D721Med (cell line): ENCODE measurements at regions not wholly inside any gene's neighbourhood (a gene's known extent, or its start where the extent isn't known, plus 50 kb on each side); places are given as distances from the start of the nearest gene placed in this dataset.
A peak's percentile ranks its signal among the peaks of the same experiment; 100 is the strongest.
"Not testable (repeated sequence)": the region's sequence is repeated elsewhere in the genome, so short reads cannot be mapped to it uniquely, and the experiment has no call there.

Experiments
- DNase-seq: peaks from one replicate; pipeline ENCODE4 v3.0.0; 2011; ENCODE audit warnings: low spot score; ENCODE audit not compliant: insufficient read length
- FAIRE-seq: peaks from 2 replicates; lab custom pipeline; 2011; peaks lifted over from hg19 to GRCh38; lab: Jason Lieb, UNC
- CTCF ChIP-seq: IDR thresholded peaks from 2 replicates; pipeline ENCODE4 v1.5.1; 2012; ENCODE audit warnings: mild to moderate bottlenecking, control low read depth; ENCODE audit not compliant: insufficient read depth; ENCODE audit errors: missing control alignments

DNA sequence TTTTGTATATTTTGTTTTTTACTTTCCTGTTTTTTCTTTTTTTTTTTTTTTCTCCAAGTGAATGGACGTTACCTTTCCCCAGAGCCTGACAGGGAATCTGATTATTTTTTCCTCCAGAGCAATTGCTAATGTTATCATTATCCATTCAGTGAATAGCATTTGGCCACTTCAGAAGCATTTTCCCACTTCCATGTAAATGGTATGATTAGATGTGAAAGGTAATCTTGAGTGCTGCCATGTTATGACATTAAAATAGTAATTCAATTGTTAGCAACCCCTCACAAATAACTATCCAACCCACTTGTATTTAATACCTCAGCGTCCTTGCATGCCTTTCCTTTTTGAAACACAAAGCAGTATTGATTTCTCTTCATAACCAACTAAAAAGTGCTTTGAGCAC, 1243.8 kb downstream of the CDH8 start:
- no peak for TF ChIP-seq CTCF
- DNase-seq: no peak
- FAIRE-seq: no peak

- FAIRE-seq: no peak
- TF ChIP-seq CTCF: no peak
Measured at GRCh38 chr16:60788631-60789030, 1247.6 kb downstream of the CDH8 start.

DNA sequence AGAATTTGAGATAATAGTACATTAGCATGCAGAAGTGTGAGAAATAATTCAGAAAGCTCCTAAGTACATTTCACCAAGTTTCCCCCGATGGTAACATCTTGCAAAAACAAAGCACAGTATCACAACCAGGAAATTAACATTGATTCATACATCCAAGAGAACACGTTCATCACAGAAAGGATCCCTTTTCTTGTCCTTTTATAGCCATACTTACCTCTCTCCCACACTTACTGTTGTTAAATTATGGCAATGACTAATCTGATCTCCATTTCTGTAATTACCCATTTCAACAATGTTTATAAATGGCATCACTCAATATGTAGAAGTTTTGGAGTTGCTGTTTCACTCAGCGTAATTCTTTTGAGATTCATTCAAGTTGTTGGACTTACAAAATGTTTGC, 1260.0 kb downstream of the CDH8 start:
- FAIRE-seq (no peak), DNase-seq (no peak)
- TF ChIP-seq CTCF: no peak

More at GRCh38 chr16:60788631-60789030, 1247.6 kb downstream of the CDH8 start:
- DNase-seq: no peak

DNA sequence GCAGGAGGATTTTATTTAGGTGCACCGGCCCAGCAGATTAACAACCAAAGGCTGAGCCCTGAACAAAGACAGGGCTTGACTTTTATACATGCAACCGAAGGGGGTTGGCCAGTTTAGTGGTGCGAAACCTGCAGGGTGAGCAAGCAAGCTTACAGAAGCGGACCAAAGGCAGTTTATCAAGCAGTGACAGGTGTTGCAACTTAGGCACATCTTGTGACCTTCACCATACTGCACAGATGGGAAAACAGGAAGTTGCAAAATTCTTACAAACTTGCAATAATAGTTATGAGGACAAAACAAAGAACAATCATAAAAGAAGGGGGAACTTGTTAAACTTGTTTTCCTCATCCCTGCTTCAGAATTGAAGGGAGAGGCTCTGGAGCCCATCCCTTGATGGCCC, 1265.1 kb downstream of the CDH8 start:
- TF ChIP-seq CTCF: no peak
- FAIRE-seq: no peak
- DNase-seq: no peak

DNA sequence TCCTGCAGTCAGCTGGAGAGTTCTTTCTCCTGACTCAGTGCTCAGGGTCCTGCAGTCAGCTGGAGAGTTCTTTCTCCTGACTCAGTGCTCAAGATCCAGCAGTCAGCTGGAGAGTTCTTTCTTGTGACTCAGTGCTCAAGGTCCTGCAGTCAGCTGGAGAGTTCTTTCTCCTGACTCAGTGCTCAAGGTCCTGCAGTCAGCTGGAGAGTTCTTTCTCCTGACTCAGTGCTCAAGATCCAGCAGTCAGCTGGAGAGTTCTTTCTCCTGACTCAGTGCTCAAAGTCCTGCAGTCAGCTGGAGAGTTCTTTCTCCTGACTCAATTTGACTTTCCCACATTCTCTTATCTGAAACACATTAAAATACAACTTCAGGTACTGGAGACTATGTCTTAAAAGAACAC, 1265.9 kb downstream of the CDH8 start:
- not testable (repeated sequence) for DNase-seq, FAIRE-seq

DNA sequence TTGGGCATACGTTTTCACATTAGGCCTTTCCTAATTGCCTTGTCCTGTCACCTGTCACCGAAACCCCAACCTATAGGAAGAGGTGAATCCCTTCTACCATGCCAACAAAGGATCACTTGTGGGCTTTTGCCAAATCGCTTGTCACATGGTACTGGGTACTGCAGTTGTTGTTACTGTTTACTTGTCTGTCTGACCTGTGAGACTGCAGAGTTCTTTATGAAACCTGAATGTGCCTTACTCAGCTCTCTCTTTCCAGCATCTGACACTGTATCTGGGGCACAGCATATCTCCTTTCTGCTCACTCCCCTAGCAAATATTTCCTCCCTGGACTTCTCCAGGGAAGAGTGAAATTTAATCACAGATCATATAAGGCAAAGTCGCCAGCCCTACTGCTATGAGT, 1272.4 kb downstream of the CDH8 start:
- no peak for FAIRE-seq

DNA sequence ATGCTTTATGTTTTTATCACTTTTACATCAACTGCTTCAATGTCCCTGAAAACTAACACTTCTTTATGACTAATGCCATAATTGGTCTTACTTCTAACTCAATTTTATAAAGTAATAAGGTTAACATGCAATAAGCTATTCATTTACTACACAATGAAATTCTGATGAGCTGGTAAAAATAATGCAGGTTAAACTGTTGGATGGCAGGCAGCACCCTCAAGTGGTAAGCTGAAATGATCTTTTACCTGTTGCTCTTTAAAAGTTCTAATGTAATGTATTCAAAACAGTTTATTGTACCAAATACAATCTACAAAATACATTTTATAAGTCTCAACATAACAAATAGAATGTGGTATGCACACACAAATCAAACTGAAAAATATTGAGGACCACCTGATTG, 1280.3 kb downstream of the CDH8 start:
- TF ChIP-seq CTCF: peak; percentile 22
- DNase-seq: no peak
- FAIRE-seq: no peak

More for the DNA sequence above, 1272.4 kb downstream of the CDH8 start:
- TF ChIP-seq CTCF: no peak
- DNase-seq: no peak

GRCh38 chr16:60748366-60748765, 1287.9 kb downstream of the CDH8 start:
- no peak for TF ChIP-seq CTCF
- no peak for DNase-seq
- no peak for FAIRE-seq
